Skeletal muscle tissue (tissue), 3 donors: ENCODE measurements at regions not wholly inside any gene's neighbourhood (a gene's known extent, or its start where the extent isn't known, plus 50 kb on each side); places are given as distances from the start of the nearest gene placed in this dataset.

Experiments
- H3K27ac ChIP-seq: one replicate; pipeline ENCODE4 v1.7.0; 2013; ENCODE audit warnings: mild to moderate bottlenecking, low read depth, low read length, inconsistent platforms
- H3K27me3 ChIP-seq, 3 donors: one replicate each; pipeline ENCODE4 v1.7.0; 2013; ENCODE audit warnings: low read length in 3 of 3; ENCODE audit not compliant: control insufficient read depth in 3 of 3, insufficient read depth in 3 of 3
- H3K36me3 ChIP-seq, 3 donors: one replicate each; pipeline ENCODE4 v1.7.0; 2013; ENCODE audit warnings: low read length in 3 of 3; ENCODE audit not compliant: control insufficient read depth in 3 of 3, insufficient read depth in 3 of 3
- H3K4me1 ChIP-seq, 3 donors: one replicate each; pipeline ENCODE4 v1.7.0; 2013; ENCODE audit warnings: low read length in 3 of 3, mild to moderate bottlenecking in 3 of 3; ENCODE audit not compliant: control insufficient read depth in 3 of 3, insufficient read depth in 3 of 3
- H3K4me3 ChIP-seq, 3 donors: one replicate each; pipeline ENCODE4 v1.7.0; 2013; ENCODE audit warnings: low read length in 3 of 3
- H3K9ac ChIP-seq, 3 donors: one replicate each; pipeline ENCODE4 v1.7.0; 2013; ENCODE audit warnings: low read length in 3 of 3, mild to moderate bottlenecking in 3 of 3, moderate library complexity in 2 of 3, low read depth in 1 of 3
- H3K9me3 ChIP-seq, 3 donors: one replicate each; pipeline ENCODE4 v1.7.0; 2013; ENCODE audit warnings: low read length in 3 of 3; ENCODE audit not compliant: control insufficient read depth in 3 of 3
- donor health status: Osteomylitis.

GRCh38 chr4:14877246-14878225 lies 124.7 kb upstream of the CPEB2 start:
- Histone ChIP-seq H3K27me3 (no peaks in the 10 kb centered on the region), H3K36me3 (no peaks in the 10 kb centered on the region), H3K9me3 (no peaks in the 10 kb centered on the region), H3K27ac (no peak overlapping the region), H3K4me1 (peaks cover 0 to 2% (median 0%) of the 10 kb centered on the region in 3 donors), H3K4me3 (no peak overlapping the region), H3K9ac (no peak overlapping the region)

GRCh38 chr4:14878681-14879080 lies 123.6 kb upstream of the CPEB2 start:
- Histone ChIP-seq H3K4me3 (no peak overlapping the region), H3K27me3 (no peaks in the 10 kb centered on the region), H3K9ac (no peak overlapping the region), H3K9me3 (no peaks in the 10 kb centered on the region), H3K36me3 (no peaks in the 10 kb centered on the region), H3K27ac (no peak overlapping the region), H3K4me1 (peaks cover 0 to 2% (median 0%) of the 10 kb centered on the region in 3 donors)

GRCh38 chr4:14879683-14880082 lies 122.6 kb upstream of the CPEB2 start:
- H3K9me3 ChIP-seq: no peaks in the 10 kb centered on the region
- no peak overlapping the region for H3K9ac ChIP-seq
- no peaks in the 10 kb centered on the region for H3K36me3 ChIP-seq
- no peak overlapping the region for H3K4me3 ChIP-seq
- no peak overlapping the region for H3K27ac ChIP-seq
- H3K27me3 ChIP-seq: no peaks in the 10 kb centered on the region
- peaks cover 0 to 2% (median 0%) of the 10 kb centered on the region in 3 donors for H3K4me1 ChIP-seq

GRCh38 chr4:14880805-14881204 lies 121.5 kb upstream of the CPEB2 start:
- Histone ChIP-seq H3K27me3 (no peaks in the 10 kb centered on the region), H3K36me3 (no peaks in the 10 kb centered on the region), H3K27ac (no peak overlapping the region), H3K4me3 (no peak overlapping the region), H3K4me1 (peaks cover 0 to 2% (median 0%) of the 10 kb centered on the region in 3 donors), H3K9ac (no peak overlapping the region), H3K9me3 (no peaks in the 10 kb centered on the region)

GRCh38 chr4:14883166-14883565 lies 119.1 kb upstream of the CPEB2 start:
- Histone ChIP-seq H3K9ac (no peak overlapping the region), H3K27ac (no peak overlapping the region), H3K27me3 (no peaks in the 10 kb centered on the region), H3K4me3 (no peak overlapping the region), H3K4me1 (no peaks in the 10 kb centered on the region), H3K9me3 (no peaks in the 10 kb centered on the region), H3K36me3 (no peaks in the 10 kb centered on the region)

GRCh38 chr4:14883661-14884060 lies 118.6 kb upstream of the CPEB2 start:
- no peaks in the 10 kb centered on the region for H3K4me1 ChIP-seq
- no peak overlapping the region for H3K9ac ChIP-seq
- no peaks in the 10 kb centered on the region for H3K27me3 ChIP-seq
- H3K9me3 ChIP-seq: no peaks in the 10 kb centered on the region
- no peak overlapping the region for H3K4me3 ChIP-seq
- H3K36me3 ChIP-seq: no peaks in the 10 kb centered on the region
- H3K27ac ChIP-seq: no peak overlapping the region

- Histone ChIP-seq H3K9ac (no peak overlapping the region), H3K27ac (no peak overlapping the region), H3K4me1 (no peaks in the 10 kb centered on the region), H3K4me3 (no peak overlapping the region), H3K9me3 (no peaks in the 10 kb centered on the region), H3K27me3 (no peaks in the 10 kb centered on the region), H3K36me3 (no peaks in the 10 kb centered on the region)
Measured at GRCh38 chr4:14887842-14888433, 114.3 kb upstream of the CPEB2 start.

GRCh38 chr4:14888790-14889572 lies 113.3 kb upstream of the CPEB2 start:
- Histone ChIP-seq H3K9ac (no peak overlapping the region), H3K9me3 (no peaks in the 10 kb centered on the region), H3K27me3 (no peaks in the 10 kb centered on the region), H3K4me1 (no peaks in the 10 kb centered on the region), H3K4me3 (no peak overlapping the region), H3K36me3 (no peaks in the 10 kb centered on the region), H3K27ac (no peak overlapping the region)

- no peak overlapping the region for H3K9ac ChIP-seq
- H3K9me3 ChIP-seq: no peaks in the 10 kb centered on the region
- no peaks in the 10 kb centered on the region for H3K4me1 ChIP-seq
- no peak overlapping the region for H3K4me3 ChIP-seq
- no peaks in the 10 kb centered on the region for H3K27me3 ChIP-seq
- H3K36me3 ChIP-seq: no peaks in the 10 kb centered on the region
- H3K27ac ChIP-seq: no peak overlapping the region
Measured at GRCh38 chr4:14892563-14892962, 109.7 kb upstream of the CPEB2 start.

GRCh38 chr4:14893713-14894112 lies 108.6 kb upstream of the CPEB2 start:
- no peak overlapping the region for H3K27ac ChIP-seq
- H3K27me3 ChIP-seq: no peaks in the 10 kb centered on the region
- no peak overlapping the region for H3K9ac ChIP-seq
- H3K4me1 ChIP-seq: no peaks in the 10 kb centered on the region
- no peak overlapping the region for H3K4me3 ChIP-seq
- H3K9me3 ChIP-seq: no peaks in the 10 kb centered on the region
- no peaks in the 10 kb centered on the region for H3K36me3 ChIP-seq
